Tongue (tissue), 1 donor: ENCODE measurements at regions not wholly inside any gene's neighbourhood (a gene's known extent, or its start where the extent isn't known, plus 50 kb on each side); places are given as distances from the start of the nearest gene placed in this dataset.
"Not testable (repeated sequence)": the region's sequence is repeated elsewhere in the genome, so short reads cannot be mapped to it uniquely, and the experiment has no call there.

Experiments used
- DNase-seq: peaks from one replicate; pipeline ENCODE4 v3.0.0-alpha.2; 2015

DNA sequence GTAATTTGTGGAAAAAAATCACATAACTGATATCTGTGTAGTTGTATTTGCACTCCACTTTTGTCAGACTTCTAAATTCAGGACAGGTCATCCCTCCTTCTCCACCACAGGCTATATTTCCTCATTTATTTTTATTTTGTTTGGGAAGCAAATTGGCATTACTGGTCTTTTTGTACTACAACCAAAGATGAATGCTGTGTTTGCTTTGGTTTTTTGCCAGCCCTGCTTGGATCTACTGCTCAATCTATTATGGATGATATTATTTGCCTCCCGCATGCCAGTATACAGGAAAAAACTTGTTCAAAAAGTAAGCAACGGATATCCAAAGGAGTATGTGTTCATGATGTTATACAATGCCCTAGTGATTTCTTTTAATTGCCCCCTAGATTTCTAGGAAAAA is 948.8 kb downstream of the TRHDE start:
- DNase-seq = peak; percentile 24

DNA sequence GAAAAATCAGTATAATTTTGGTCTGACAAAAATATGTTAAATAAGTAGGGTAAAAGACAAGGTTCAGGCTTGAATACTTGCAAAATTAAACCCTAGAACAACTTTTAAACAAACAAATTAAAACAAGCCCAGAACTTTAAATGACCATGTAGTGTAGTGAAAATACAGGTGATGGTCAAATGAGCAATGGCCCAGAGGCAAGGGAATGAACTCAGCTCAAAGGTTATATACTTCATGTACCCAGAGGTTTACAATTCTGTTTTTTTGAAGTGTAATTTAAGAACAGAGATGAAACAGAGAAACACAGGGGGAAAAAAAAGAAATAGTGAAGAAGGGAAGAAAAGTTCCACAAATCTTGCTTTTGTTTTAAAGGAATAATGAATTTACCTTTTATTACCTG is 949.2 kb downstream of the TRHDE start:
- no peak for DNase-seq

DNA sequence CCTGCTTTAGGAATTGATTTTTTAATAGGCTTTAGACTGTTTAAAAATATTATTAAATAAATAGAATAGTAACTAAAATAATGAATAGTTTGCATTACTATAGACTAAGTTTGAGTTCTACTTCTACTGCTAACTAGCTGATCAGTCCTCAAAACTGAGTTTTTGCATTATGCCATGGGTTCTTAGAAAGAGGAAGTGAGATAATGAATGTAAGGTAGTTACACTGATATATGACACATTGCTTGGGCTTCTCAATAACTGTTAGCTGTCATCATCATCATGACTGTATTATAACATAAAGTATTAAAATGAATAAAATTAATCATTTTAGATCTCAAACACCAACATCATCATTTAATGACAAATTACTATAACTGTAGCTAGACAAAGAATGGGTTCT is 949.7 kb downstream of the TRHDE start:
- no peak for DNase-seq

DNA sequence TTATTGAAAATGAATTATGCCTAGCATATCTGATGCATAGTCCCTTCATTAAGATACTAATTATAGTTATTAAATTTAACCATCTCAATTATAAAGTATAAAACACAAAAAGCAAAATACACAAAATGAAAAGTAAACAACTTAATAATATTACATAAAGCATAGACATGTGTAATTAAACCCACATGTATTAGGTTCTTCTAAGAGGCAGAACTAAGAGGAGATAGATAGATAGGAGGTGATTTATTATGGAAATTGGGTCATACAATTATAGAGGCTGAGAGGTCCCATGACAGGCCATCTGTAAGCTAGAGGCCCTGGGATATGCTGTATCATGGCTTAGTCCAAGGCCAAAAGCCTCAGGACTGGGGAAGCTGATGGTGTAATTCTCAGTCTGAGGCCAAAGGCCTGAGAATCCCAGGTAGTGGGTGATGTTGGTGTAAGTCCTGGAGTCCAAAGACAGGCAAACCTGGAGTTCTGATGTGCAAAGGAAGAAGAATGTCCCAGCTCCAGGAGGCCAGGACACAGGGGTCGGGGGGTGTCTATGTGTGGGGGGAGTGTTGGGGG is 953.3 kb downstream of the TRHDE start:
- no peak for DNase-seq

DNA sequence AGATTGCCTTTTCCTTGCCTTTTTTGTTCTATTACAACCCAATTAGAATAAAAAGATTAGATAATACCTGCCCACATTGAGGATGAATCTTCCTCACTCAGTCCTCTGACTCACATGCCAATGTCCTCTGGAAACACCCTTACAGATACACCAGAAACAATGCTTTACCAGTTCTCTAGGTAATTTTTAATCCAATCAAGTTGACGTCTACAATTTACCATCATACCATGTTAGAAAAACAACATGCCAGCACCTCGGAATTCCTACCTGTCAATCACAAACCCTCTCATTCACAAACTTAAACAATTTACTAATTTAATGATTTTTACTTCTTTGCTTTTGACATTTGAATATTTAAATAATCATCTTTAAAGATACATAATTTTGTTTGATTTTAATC is 953.8 kb downstream of the TRHDE start:
- no peak for DNase-seq

DNA sequence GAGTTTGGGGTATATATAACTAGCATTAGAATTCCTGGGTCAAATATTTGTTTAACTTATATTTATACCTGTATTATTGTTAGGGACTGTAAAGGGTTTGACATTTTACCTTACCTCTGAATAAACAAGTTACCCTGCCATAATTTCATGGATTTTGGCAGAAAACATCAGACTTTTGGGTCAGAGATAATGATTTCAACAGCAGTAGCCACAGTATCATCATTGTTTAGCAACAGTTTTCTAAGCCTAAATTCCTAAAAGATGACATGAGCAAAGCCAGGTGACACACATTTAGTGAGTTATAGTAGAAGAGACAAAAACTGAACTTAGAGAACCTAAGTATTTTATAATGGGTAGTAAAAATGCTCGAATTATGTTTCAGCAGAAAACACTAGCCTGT is 954.4 kb downstream of the TRHDE start:
- DNase-seq = no peak

DNA sequence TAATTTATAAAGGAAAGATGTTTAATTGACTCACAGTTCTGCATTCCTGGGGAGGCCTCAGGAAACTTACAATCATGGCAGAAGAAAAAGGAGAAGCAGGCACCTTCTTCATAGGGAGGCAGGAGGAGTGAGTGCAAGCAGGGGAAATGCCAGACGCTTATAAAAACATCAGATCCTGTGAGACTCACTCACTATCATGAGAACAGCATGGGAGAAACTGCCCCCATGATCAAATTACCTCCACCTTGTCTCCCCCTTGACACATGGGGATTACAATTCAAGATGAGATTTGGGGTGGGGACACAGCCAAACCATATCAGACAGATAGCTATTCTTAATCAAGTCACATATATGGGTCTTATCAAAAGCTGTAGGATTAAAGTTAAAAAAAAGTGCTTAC is 956.7 kb downstream of the TRHDE start:
- DNase-seq = not testable (repeated sequence)

DNA sequence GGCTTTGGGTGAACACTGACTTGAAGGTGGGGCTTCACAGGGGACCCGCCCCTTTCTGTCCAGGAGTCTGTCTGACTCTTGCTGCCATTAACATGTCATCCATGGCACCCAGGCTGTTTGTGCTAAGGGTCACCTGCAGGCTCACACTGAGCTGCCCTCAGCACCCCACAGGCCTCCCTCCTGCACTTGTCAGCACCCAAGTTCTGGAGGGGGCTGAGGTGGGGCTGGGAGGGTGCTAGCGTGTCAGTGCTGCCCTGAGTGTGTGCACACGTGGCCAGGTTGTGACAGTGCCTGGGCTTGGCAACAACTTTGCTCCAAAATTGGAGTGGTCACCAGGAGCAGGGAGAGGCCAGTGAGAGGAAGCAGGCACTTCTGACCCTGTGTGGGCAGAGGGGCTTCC is 963.2 kb downstream of the TRHDE start:
- no peak for DNase-seq

DNA sequence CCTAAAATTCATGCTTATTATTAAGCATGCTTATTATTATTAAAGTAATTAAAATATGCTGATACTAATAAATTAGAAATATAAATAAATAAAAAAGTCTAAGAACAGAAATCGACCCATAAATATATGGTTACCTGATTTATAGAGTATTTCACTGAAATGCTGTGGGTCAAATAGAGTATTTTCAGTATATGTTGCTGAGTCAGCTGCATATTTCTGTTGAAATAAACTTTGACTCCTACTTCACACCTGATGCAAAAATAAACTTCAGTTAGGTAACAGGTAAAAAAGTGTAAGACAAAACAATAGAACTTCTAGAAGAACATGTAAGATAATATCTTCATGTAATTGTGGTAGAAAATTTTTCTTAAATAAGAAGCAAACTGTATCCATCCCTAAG is 967.9 kb downstream of the TRHDE start:
- DNase-seq = no peak

DNA sequence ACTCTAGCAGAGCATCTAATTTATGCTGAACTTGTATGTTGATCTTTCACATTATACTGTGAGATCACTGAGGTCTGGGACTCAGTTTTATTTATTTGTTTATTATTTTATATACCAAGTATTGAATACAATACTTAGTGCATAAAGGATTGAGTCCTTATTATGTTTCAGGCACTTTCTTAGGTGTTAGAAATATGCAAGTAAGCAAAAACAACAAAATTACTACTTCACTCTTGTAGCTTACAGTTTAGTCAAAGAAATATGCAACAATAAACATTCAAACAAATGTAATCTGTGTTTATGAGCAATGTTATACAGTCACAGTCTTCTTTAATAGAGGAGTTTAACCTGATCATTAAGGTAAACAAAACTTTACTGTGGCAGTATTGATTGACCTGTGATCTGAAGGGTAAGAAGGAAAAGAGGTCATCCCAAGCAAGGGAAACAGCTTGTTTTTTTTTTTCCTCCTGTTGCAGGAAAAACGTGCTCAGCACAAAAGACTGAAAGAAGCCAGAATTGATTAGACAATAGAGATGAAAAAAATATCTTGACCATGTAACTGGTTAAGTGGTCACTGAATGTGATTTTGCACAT is 990.7 kb downstream of the TRHDE start:
- DNase-seq = no peak

DNA sequence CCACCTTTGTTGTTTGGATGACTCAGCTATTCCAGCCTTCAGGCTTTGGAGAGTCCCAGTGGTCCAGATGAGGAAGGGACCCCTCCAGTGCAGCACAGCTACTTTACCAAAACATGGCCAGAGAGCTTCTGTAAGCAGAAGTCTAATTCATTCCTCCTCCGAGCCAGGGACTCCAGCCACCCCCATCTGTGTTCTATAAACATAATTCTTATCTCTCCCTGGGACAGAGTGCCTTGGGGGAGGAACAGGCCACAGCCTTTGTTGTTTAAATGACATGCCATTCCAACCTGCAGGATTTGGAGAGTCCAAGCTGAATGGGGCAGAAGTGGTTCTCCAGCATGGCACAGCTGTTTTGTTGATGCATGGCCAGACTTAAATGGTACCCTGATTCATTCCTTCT is 994.0 kb downstream of the TRHDE start:
- DNase-seq = no peak

DNA sequence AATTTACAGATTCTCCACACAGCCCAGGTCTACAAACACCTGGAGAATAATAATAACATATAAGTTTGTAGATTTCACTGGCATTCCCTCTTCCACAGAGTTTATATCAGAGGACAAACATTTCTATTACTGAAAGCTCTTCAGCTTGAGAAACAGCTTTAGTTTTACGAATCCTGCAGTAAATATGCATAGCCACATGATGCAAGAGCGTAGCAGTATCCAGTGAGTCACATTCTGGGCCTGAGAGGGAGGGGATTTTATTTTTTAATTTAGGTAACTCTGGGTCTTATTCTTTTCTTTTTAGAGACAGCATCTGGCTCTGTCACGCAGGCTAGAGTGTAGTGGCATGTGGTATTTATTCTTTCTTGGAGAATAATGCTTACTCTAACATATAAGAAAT is 1002.8 kb downstream of the TRHDE start:
- no peak for DNase-seq

DNA sequence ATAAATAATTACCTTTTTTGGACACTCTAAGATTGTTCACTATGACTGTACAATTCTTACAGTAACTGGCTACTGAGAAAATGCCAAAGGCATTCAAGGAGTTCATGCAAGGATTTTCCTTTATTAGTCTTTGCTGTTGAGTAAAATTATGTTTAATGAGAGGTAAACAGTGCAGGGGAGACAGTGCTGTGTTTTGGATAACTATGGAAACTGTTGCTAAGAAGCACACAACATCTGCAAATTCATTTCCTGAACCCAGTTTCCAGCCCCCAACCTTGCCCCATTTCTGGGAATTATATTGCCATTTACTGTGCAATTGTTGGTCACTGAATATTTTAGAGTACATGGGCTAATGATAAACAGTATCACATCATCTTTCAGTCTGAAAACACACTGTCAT is 1005.8 kb downstream of the TRHDE start:
- peak; percentile 5 for DNase-seq

DNA sequence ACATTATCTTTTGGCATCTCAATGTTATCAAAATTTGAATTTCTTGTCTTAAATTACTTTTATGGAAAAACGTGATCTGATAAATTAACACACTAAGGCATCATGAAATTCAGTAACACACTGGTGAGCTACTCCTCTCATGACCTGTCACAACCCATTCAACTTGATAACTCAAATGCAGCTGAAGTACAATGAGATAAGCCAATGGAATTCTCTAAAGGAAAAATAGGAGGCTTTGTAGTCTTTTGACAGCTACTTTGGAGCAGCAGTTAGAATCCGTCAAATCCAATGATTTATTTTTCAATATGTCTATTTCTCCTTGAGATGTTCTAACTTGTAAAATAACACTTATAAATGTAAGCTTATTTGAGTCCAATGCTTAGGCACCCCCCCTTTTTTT is 1029.4 kb downstream of the TRHDE start:
- no peak for DNase-seq

DNA sequence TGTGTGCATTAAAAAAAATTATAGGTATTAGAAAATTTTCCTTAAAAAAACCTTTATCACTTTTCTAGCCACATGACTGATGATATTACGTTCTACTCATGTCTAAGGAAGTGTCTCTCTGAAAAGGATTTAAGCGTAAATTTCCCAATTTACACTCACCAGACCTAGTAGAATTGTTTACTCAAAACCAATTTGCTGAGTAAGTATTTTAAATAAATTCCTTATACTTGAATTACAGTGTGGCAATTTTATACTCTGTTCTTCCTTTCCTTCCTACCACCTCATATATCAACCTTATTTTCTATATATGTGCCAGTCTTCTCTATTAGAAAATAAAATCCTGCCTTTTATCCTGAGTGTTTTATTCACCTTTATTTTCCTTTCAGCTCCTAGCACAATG is 1035.1 kb downstream of the TRHDE start:
- no peak for DNase-seq

DNA sequence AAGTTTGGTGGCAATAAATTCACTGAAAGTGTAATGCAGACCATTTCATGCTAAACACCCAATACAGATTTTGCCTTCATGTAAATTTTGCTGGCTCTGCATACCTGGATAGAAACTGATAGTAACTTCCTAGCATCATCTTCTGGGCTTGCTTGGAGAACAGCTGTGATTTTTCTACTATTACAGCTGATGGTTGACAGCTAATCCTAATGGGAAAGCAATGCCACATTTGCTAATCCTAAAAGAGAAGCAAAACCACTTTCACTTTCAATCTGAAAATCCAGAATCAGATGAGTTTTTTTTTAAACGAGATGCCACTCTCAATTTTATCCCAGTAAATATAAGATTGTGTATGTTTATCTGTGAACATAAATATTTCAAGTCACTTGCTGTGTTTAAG is 1035.9 kb downstream of the TRHDE start:
- DNase-seq = peak; percentile 5

DNA sequence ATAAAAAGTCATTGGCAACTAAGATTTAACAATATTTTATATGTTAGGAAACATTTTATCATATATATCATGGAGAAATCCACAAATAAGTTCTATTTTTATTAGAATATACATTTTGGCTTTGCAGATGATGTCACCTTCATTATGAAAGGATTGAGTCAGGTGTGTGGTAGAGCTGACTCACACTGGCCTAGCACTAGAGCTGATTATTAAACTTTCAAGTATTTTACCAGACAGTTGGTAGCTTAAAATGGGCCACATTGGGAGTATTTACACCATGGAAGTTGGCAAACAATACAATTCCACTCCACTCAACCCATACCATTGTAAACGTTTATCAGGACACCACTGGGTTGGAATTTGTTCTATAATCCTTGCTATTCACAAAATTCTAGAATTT is 1036.6 kb downstream of the TRHDE start:
- DNase-seq = no peak

DNA sequence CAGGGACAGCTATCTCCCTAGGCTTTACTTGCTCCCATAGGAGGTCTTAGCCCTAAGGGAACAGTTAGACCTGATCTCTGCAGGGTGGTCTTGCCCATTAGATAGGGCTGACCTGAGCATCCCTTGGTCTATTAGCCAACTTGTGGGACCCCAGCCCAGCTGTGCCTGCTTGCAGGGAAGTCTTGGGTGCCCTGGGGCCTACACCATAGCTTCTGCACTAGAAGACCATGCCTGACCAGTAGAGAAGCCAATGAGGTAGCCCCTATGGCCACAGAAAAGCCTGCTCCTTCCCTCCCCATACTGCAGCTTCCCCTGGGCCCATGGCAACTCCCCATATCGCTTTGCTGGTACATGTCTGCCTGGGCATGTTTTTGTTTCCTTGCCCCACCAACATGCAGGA is 1049.1 kb downstream of the TRHDE start:
- DNase-seq = no peak

DNA sequence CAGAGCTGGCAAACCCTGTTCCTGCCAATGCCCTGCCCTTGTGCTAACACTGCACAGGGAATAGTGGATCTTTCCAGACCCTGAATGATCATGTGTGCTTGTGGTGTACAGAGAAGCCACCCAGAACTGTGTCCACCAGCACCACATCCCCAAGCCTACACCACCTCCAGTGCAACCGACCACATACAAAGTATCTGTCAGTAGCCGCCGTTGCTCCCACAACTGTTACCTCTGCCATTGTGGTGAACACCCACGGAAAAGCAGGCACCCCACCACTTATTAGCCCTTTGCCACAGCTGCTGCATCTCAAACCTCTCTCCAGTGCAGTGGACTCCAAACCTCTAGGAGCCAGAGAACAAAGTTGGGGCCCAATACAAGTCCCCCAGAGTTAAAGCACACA is 1049.6 kb downstream of the TRHDE start:
- no peak for DNase-seq

DNA sequence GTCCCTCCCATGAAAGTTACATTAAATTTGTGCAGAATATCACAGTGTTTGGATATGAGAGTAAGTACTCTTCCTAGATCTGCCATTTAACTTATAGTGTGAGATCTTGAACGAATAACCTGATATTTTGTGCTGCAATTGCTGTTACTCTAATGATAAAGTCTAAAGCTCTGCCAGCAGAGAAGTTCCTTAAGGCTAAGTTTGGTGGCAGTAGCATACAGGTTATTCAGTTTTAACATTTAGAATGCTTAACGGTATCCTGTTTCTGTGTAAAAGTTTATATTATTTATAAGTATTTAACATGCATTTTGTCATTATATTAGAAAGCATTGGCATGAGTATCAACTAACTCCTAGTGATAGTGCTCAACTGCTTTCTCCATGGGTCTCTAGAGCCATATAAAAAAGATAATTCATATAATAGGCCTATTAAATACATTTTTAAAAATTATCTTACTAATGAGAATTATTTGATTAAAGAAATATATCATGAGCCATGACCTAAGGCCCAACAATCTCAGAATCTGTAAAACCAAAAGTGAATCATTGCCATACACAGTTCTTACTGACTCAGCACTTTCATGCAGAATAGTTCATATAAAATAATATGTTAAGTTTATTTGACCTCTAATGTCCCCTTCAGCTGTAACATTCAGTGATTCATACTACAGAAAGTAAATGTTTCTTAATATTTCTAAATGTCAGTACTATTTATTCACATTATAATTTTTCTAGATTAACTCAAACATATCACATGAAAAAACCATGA is 1058.6 kb downstream of the TRHDE start:
- DNase-seq = no peak

DNA sequence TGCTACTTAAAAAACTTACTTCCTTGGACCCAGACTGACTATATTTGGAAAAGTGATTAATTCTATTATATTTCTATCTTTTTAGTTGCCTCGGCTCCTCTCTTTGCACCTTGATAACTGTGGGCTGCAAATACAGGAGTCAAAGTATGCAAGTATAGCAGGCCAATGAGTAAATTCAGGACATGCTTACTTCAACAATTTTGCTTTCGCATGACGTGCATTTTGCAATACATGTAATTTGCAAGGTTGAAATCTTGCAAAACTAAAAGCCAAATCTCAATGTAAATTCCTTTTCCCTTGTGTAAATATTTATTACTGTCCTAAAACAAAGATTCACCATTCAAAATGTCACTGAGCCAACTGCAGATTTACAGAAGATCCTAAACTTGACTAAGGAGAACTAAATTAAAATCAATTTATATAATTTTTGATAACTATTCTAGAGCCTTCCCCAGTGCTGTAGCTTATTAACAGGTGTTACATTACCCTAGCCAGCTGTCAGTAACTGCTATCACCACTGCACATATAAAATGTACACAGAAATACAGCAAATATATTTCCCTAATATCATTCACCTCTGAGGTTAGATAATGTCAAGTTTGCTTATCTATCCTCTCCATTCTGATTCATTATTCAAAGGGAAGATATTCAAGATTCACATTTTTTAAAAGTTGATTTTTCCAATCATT is 1069.5 kb downstream of the TRHDE start:
- DNase-seq = no peak

DNA sequence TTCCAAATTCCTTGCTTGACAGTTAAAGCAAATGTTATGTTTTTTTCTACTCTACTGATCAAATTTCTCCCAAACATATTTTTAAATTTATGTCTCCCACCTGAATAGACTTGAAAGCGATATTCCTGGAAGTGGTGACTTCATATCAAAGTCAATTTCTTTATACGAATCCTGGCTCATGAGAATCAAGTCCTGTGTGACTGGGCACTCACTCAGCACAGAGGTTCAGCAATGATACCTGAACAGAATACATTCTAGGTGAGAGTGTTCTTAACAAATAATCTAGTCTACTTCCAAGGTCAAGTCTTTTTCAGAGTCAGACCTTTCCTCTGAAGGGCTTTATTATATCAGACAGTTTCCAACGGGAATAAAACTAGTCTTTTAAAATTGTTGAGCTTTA is 1070.6 kb downstream of the TRHDE start:
- DNase-seq = no peak

DNA sequence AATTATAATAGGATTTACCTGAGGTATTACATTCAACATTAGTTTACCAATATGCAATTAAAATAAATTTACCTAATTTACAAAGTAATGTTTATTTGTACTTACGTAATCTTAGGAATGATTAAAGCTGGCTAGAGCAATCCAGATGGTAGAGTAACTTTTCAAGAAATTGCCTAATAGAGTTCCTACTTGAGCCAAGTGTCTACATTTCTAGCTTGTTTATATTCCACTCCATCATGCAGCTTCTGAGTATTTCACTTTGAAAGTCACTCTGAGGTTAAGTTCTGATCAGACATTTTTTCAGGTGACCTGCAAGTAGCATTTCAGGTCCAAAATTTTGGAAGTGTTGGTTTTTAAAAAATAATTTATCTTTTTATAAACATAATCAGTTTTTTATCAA is 1080.7 kb downstream of the TRHDE start:
- DNase-seq = no peak
